GM21528 (cell line): ENCODE measurements at regions not wholly inside any gene's neighbourhood (a gene's known extent, or its start where the extent isn't known, plus 50 kb on each side); places are given as distances from the start of the nearest gene placed in this dataset.
A peak's percentile ranks its signal among the peaks of the same experiment; 100 is the strongest.
"Not testable (repeated sequence)": the region's sequence is repeated elsewhere in the genome, so short reads cannot be mapped to it uniquely, and the experiment has no call there.

Source experiments
- ATAC-seq: cut with Tn5 transposase; IDR thresholded peaks from one replicate; pipeline ENCODE4 v1.9.1; 2021; ENCODE audit warnings: mild to moderate bottlenecking, moderate library complexity; ENCODE audit not compliant: unreplicated experiment, low FRiP score

GRCh38 chr5:15116996-15117395 is 245.4 kb upstream of the ANKH start:
- ATAC-seq, result no peak

GRCh38 chr5:15106530-15107283 is 235.1 kb upstream of the ANKH start:
- no peak for ATAC-seq

GRCh38 chr5:15105799-15106393 is 234.3 kb upstream of the ANKH start:
- peak; percentile 77 for ATAC-seq

- ATAC-seq, result no peak
Observed at GRCh38 chr5:15103864-15104263, 232.3 kb upstream of the ANKH start.

- no peak for ATAC-seq
Observed at GRCh38 chr5:15103130-15103529, 231.6 kb upstream of the ANKH start.

- ATAC-seq, result no peak
Observed at GRCh38 chr5:15097552-15097951, 226.0 kb upstream of the ANKH start.

- ATAC-seq, result not testable (repeated sequence)
Observed at GRCh38 chr5:15096686-15097085, 225.1 kb upstream of the ANKH start.

- ATAC-seq, result no peak
Observed at GRCh38 chr5:15092801-15093200, 221.2 kb upstream of the ANKH start.

- no peak for ATAC-seq
Observed at GRCh38 chr5:15085671-15086070, 214.1 kb upstream of the ANKH start.

GRCh38 chr5:15082096-15082495 is 210.5 kb upstream of the ANKH start:
- ATAC-seq, result no peak

- ATAC-seq, result no peak
Observed at GRCh38 chr5:15080219-15080618, 208.6 kb upstream of the ANKH start.

- ATAC-seq, result no peak
Observed at GRCh38 chr5:15079566-15079965, 208.0 kb upstream of the ANKH start.

GRCh38 chr5:15074651-15075050 is 203.1 kb upstream of the ANKH start:
- ATAC-seq, result no peak

- no peak for ATAC-seq
Observed at GRCh38 chr5:15073453-15073852, 201.9 kb upstream of the ANKH start.

- ATAC-seq, result no peak
Observed at GRCh38 chr5:15070907-15071306, 199.3 kb upstream of the ANKH start.

- no peak for ATAC-seq
Observed at GRCh38 chr5:15069407-15069905, 197.9 kb upstream of the ANKH start.

- ATAC-seq, result no peak
Observed at GRCh38 chr5:15065091-15065490, 193.5 kb upstream of the ANKH start.

GRCh38 chr5:15064396-15064795 is 192.8 kb upstream of the ANKH start:
- no peak for ATAC-seq

- ATAC-seq, result no peak
Observed at GRCh38 chr5:15056988-15057592, 185.5 kb upstream of the ANKH start.

GRCh38 chr5:15044521-15044920 is 172.9 kb upstream of the ANKH start:
- no peak for ATAC-seq

- no peak for ATAC-seq
Observed at GRCh38 chr5:15037247-15037908, 165.8 kb upstream of the ANKH start.
